OCI-LY3 (cell line): ENCODE measurements at regions not wholly inside any gene's neighbourhood (a gene's known extent, or its start where the extent isn't known, plus 50 kb on each side); places are given as distances from the start of the nearest gene placed in this dataset.

Source experiments
- H2AFZ ChIP-seq: fragments of 200-600, 300-600 bp; shearing (Covaris generic); 2 replicates; pipeline ENCODE4 v1.6.0; 2014; ENCODE audit warnings: antibody characterized with exemption, low read depth, low read length
- H3K27ac ChIP-seq: fragments of 200-600, 300-600 bp; sonication (generic); 2 replicates; pipeline ENCODE4 v1.5.1; 2014; ENCODE audit warnings: mild to moderate bottlenecking, low read length, moderate library complexity, mixed read lengths
- H3K27me3 ChIP-seq: fragments of 200-600, 300-600 bp; sonication (generic); 2 replicates; pipeline ENCODE4 v1.6.1; 2014; ENCODE audit warnings: low read depth, low read length, mixed read lengths
- H3K36me3 ChIP-seq: fragments of 200-600, 300-600 bp; sonication (generic); replicated peaks from 2 replicates; pipeline ENCODE3; 2014; ENCODE audit warnings: low read depth, low read length, mixed read lengths
- H3K4me1 ChIP-seq: fragments of 300-600, 200-600 bp; sonication (generic); 2 replicates; pipeline ENCODE4 v1.6.1; 2014; ENCODE audit warnings: low read length, mixed read lengths
- H3K4me2 ChIP-seq: fragments of 200-600, 300-600 bp; sonication (generic); 2 replicates; pipeline ENCODE4 v1.6.1; 2014; ENCODE audit warnings: low read length, mixed read lengths
- H3K4me3 ChIP-seq: fragments of 300-600, 200-600 bp; sonication (generic); 2 replicates; pipeline ENCODE4 v1.5.1; 2014; ENCODE audit warnings: antibody characterized with exemption, mild to moderate bottlenecking, low read length, moderate library complexity
- H3K79me2 ChIP-seq: fragments of 300-600, 200-600 bp; shearing (Covaris generic); 2 replicates; pipeline ENCODE4 v1.6.1; 2014; ENCODE audit warnings: mild to moderate bottlenecking, low read length, mixed read lengths
- H3K9ac ChIP-seq: fragments of 300-600, 200-600 bp; shearing (Covaris generic); 2 replicates; pipeline ENCODE4 v1.6.0; 2014; ENCODE audit warnings: mild to moderate bottlenecking, low read length, moderate library complexity
- H3K9me3 ChIP-seq: fragments of 200-600, 300-600 bp; shearing (Covaris generic); 2 replicates; pipeline ENCODE4 v1.6.1; 2014; ENCODE audit warnings: low read length, mixed read lengths; ENCODE audit not compliant: insufficient read depth
- H4K20me1 ChIP-seq: fragments of 200-600, 300-600 bp; sonication (generic); 2 replicates; pipeline ENCODE4 v1.6.1; 2016; ENCODE audit warnings: low read length, mixed read lengths; ENCODE audit not compliant: insufficient read depth
- CTCF ChIP-seq: fragments of 200-600, 300-600 bp; sonication (generic); IDR thresholded peaks from 2 replicates; pipeline ENCODE4 v1.5.1; 2014; ENCODE audit warnings: antibody characterized with exemption, low read length, low read depth
- EZH2phosphoT487 ChIP-seq: fragments of 200-600 bp; shearing (Covaris generic); IDR thresholded peaks from 2 replicates; pipeline ENCODE4 v1.6.1; 2018; ENCODE audit warnings: antibody characterized with exemption, mixed run types, low read depth

GRCh38 chr19:28981518-28981917 is 231.4 kb downstream of the UQCRFS1 start:
- Histone ChIP-seq H3K4me2 (no peak overlapping the region), H3K4me3 (no peak overlapping the region), H3K27me3 (peaks cover 14% of the 10 kb centered on the region), H3K36me3 (no peaks in the 10 kb centered on the region), H3K27ac (no peak overlapping the region), H2AFZ (no peak overlapping the region), H3K4me1 (no peaks in the 10 kb centered on the region), H3K79me2 (no peaks in the 10 kb centered on the region), H3K9ac (no peak overlapping the region), H3K9me3 (no peaks in the 10 kb centered on the region), H4K20me1 (no peaks in the 10 kb centered on the region)
- TF ChIP-seq CTCF (no peak), EZH2phosphoT487 (no peak)

GRCh38 chr19:28980236-28980868 is 232.6 kb downstream of the UQCRFS1 start:
- Histone ChIP-seq H3K4me2 (no peak overlapping the region), H3K4me3 (no peak overlapping the region), H2AFZ (no peak overlapping the region), H3K9me3 (no peaks in the 10 kb centered on the region), H3K9ac (no peak overlapping the region), H3K36me3 (no peaks in the 10 kb centered on the region), H3K4me1 (no peaks in the 10 kb centered on the region), H4K20me1 (no peaks in the 10 kb centered on the region), H3K79me2 (no peaks in the 10 kb centered on the region), H3K27ac (no peak overlapping the region), H3K27me3 (peaks cover 14% of the 10 kb centered on the region)
- TF ChIP-seq EZH2phosphoT487: no peak
- TF ChIP-seq CTCF: 0 out of 2 replicates have a peak, but pooled peaks have one; percentile 11

DNA sequence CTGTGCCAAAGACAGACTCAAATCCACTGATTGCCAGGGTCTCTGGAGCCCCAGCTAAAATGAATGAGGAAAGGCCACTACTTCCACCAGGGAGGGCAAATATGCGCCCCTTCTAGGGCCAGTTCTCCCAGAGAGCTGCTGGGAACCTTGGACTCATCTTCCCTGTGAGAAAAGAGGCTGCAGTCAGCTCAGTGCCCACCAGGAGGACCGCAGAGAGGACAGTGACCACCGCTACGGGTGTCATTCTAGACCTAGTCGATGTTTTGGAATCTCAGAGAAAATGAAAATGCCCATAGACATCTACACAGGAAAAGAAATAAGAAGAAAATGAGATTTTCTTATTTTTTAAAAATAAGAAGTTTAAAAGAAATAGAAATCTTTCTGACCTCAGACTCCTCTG is 235.1 kb downstream of the UQCRFS1 start:
- H3K4me1 ChIP-seq: no peaks in the 10 kb centered on the region
- no peaks in the 10 kb centered on the region for H4K20me1 ChIP-seq

More for the DNA sequence above, 235.1 kb downstream of the UQCRFS1 start:
- TF ChIP-seq EZH2phosphoT487: no peak
- no peak for TF ChIP-seq CTCF
- Histone ChIP-seq H3K36me3 (no peaks in the 10 kb centered on the region), H3K4me2 (no peak overlapping the region), H3K79me2 (no peaks in the 10 kb centered on the region), H3K9me3 (no peaks in the 10 kb centered on the region), H2AFZ (no peak overlapping the region), H3K4me3 (no peak overlapping the region), H3K9ac (no peak overlapping the region), H3K27ac (no peak overlapping the region), H3K27me3 (peaks cover 19% of the 10 kb centered on the region)
